ENCODE measurements at regions not wholly inside any gene's neighbourhood (a gene's known extent, or its start where the extent isn't known, plus 50 kb on each side); places are given as distances from the start of the nearest gene placed in this dataset.
A peak's percentile ranks its signal among the peaks of the same experiment; 100 is the strongest.

DNA sequence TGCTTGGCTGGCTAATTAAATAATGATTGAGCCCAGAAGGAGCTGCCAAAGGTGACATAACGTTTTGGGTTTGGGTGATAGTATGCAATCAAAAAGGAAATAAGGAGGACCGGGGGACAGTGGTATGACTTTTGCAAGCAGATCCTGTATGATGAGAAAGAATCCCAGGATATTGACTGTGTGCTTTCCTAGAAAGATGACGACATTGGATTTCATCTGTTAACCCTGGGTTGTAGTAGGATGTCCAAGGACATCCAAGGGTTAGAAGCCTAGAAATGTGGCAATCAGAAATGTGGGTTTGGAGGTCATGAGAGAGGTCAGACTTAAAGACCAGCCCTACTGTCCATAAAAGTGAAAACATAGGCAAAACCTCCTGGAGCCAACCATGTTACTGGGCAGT is 50.3 kb upstream of the HMHB1 start:
- DNase-seq (ENCODE audit: low spot score) = no peak

GRCh38 chr5:143760755-143761154 is 51.2 kb upstream of the HMHB1 start:
- no peak for DNase-seq (ENCODE audit: low spot score)

GRCh38 chr5:143760131-143760505 is 51.8 kb upstream of the HMHB1 start:
- DNase-seq (ENCODE audit: low spot score) = no peak

GRCh38 chr5:143759396-143760130 is 52.4 kb upstream of the HMHB1 start:
- no peak for DNase-seq (ENCODE audit: low spot score)

- no peak for DNase-seq (ENCODE audit: low spot score)
These were observed 53.2 kb upstream of the HMHB1 start for GRCh38 chr5:143758750-143759149.

DNA sequence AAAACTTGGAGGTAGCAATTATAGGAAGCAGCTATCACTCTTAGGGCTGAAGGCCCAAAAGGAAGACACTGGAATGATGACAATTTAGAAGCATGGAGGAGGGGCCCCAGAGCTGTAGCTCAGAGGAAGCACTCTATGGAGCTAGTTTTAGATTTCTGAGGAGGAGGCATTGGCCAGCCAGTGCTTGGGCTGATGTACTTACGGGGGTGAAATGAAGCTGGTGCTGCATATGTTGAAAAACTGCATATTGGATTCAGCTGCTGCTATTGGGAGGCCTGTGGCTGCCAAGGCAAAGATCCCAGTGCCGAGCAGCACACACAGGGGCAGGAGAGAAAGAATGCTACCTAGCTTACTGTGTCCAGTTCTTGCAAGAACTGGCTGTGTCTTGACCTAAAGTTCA is 53.9 kb upstream of the HMHB1 start:
- DNase-seq (ENCODE audit: low spot score) = no peak

DNA sequence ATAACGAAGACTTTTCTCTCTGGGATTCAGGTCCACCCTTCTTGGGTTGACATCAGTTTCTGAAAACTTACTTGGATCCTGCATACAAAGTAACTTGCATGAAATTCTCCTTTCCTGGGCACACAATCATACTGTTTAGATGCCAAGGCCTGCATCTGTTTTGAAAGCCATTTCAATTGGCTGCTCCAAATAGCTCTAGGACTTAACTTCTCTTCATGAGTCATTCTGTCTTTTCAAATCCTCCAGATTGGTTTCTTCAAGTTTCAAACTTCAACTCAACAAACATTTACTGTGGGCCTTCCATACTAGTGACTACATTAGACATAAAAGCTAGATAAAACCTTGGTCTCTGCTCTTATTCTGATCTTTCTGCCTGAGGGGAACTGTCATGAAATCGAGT is 54.8 kb upstream of the HMHB1 start:
- DNase-seq (ENCODE audit: low spot score) = no peak

DNA sequence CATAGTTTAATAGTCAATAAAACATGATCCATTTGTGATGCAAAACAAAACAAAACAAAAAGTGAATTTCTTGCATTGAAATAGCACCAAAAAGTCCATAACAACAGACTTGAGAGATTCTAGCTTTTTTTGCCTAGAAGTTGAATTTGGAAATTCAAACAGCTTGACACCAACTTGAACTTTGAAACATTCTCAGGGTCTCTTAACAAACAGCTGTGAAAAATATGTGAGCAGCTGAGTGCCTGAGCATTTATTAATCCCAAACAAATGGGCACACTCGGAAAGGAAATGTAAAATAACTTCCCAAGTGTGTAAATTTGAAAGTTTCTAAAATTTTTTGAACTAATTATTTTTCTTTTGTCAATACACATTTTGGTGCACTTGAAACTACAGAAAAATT is 56.0 kb upstream of the HMHB1 start:
- no peak for DNase-seq (ENCODE audit: low spot score)

- no peak for DNase-seq (ENCODE audit: low spot score)
These were observed 59.7 kb upstream of the HMHB1 start for GRCh38 chr5:143752165-143752850.

GRCh38 chr5:143751342-143751741 is 60.6 kb upstream of the HMHB1 start:
- no peak for DNase-seq (ENCODE audit: low spot score)

DNA sequence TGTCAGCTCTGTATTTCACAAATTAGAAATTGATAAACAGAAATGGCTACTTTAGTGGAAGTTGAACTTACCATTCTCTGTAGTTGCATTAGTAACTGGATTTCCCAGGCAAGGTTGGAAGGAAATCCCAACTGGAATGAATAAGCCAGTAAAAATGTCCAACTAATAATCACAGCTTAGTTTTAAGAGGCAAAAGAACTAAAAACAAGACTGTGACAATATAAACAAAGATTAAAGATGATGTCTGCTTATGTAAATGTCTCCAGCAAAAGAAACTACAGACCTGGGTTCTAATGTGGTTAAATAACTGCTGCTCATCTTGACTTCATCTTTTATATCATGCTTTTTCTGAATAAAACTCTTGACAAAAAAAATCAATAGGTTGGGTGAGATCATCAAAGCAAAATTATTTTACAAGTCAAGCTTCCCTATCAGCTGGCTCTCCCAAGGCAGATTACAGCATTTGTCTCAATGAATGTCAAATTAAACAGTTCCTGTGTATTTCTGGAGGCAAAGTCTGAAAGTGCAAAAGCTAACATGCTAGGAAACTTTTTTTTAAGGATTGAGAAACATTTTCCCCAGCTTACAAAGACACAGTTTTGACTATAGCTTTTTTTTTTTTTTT is 62.3 kb upstream of the HMHB1 start:
- no peak for DNase-seq (ENCODE audit: low spot score)

- no peak for DNase-seq (ENCODE audit: low spot score)
These were observed 63.4 kb upstream of the HMHB1 start for GRCh38 chr5:143748516-143748915.

GRCh38 chr5:143742951-143743350 is 69.0 kb upstream of the HMHB1 start:
- DNase-seq (ENCODE audit: low spot score) = no peak

DNA sequence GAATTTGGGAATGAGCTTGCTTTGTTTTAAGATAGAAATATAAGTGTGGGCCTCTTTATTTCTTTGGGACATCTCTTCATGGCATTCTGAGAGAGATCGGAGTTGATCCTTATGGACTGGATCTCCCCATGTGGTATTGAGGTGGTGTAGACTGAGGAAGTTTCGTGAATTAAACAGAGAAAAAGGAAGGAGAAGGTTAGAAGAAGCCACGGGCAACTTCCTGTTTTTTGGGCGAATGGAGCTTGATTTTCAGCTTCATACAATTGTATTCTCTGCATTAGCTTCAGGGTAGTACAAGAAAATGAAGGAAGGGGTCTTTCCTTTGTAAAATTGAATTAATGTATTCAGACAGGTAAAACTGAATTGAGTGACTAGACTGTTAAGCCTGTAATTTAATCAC is 70.5 kb upstream of the HMHB1 start:
- no peak for DNase-seq (ENCODE audit: low spot score)

DNA sequence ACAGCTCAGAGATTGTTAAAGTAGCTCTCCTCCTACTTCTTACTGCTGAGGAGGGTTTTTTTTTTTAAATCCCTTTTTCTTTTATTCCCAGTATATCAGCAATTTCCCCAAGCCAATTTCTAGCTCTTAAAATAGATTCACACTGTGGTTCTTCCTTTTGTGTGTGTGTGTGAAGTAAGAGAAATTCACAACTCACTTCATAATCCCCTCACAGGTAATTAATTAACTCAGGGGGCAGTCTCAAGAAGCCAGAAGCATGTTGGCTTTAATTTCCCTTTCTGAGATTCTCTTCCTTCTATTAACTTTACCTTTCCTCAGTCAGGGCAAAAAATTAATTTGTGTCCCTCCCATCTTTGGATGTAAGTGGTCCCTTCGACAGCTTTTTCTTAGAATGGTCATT is 71.0 kb upstream of the HMHB1 start:
- peak; percentile 37 for DNase-seq (ENCODE audit: low spot score)

DNA sequence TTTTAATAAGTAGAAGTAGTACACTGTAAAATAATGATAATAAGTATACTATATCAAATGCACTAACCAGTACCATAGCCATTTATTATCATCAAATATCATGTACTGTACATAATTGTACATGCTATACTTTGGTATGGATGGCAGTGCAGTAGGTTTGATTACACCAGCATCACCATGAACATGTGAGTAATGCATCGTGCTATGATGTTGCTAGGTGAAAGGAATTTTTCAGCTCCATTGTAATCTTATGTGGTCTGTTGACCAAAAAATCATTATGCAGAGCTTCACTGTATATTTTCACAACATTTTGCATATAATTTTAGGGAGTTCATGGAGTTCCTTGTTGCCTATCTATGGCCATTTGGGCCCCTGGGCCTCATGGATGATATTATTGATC is 72.2 kb upstream of the HMHB1 start:
- peak; percentile 71 for DNase-seq (ENCODE audit: low spot score)

- peak; percentile 80 for DNase-seq (ENCODE audit: low spot score)
These were observed 73.3 kb upstream of the HMHB1 start for GRCh38 chr5:143738417-143739401.

DNA sequence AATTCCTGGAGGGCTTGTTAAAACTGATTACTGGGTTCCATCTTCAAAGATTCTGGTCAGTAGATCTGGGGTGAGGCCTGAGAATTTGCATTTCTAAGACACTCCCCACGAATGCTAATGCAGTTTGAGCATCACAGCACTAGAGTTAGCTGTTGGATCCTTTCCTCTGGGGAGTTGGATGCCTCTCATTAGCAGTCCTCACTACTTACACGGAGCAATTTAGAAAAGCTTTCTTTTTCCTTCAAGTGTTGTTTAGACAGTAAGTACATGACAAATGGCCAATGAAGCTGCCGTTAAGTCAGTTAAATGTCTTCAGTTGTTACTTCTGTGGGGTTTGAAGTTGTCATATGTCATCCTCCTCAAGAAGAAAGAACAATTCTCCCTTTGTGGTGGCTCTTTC is 74.9 kb upstream of the HMHB1 start:
- DNase-seq (ENCODE audit: low spot score) = no peak

GRCh38 chr5:143734456-143734780 is 77.5 kb upstream of the HMHB1 start:
- DNase-seq (ENCODE audit: low spot score) = no peak

GRCh38 chr5:143733665-143734455 is 78.1 kb upstream of the HMHB1 start:
- peak; percentile 59 for DNase-seq (ENCODE audit: low spot score)

DNA sequence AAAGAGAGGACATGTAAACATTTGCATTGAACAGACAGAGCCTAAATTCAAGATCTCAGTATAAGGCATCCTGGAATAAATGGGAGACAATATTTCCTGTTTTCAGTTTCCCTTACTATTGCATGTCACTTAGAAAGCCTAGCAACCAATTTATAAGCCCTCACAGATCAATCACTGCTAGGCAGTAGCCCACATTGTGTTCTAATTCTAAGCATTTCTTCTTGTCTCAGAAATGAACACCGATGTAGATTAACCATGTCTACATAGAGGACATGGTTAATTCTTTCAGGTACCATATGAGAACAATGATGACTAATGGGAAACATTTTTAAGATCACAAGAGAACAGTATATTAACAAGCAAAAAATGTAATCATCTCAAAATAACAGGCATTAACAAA is 79.6 kb upstream of the HMHB1 start:
- no peak for DNase-seq (ENCODE audit: low spot score)

Data from kidney tubule cell (primary cell).